Activated CD4-positive, alpha-beta T cell treated with anti-CD3 and anti-CD28 coated beads for 24 hours (primary cell): ENCODE measurements at regions not wholly inside any gene's neighbourhood (a gene's known extent, or its start where the extent isn't known, plus 50 kb on each side); places are given as distances from the start of the nearest gene placed in this dataset.

Experiments
- DNase-seq, 2 donors: peaks; one replicate each; pipeline ENCODE4 v3.0.0-alpha.2; 2020; ENCODE audit warnings: low read depth in 2 of 2

DNA sequence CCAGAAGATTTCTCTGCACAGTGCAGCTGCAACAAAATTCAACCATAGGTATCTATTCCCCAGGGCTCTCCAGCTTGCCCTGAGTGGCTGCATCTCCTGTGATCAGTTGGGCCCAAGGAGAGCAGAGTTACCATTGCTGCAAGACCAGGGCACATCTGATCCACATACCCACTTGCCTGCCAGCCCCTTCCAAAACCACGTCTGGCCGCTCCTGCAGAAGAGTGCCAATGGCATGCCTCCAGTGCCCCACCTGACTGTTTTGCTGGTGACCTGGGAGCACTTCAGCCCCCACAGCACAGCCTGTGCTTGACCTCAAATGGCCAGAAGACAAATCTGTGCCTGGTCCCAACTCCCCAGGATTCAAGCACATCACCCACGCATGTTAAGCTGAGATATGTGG, 526.1 kb upstream of the GBE1 start:
- DNase-seq, result no peak

GRCh38 chr3:82281205-82281604, 519.8 kb upstream of the GBE1 start:
- no peak for DNase-seq

GRCh38 chr3:82276992-82277391, 515.5 kb upstream of the GBE1 start:
- no peak for DNase-seq

DNA sequence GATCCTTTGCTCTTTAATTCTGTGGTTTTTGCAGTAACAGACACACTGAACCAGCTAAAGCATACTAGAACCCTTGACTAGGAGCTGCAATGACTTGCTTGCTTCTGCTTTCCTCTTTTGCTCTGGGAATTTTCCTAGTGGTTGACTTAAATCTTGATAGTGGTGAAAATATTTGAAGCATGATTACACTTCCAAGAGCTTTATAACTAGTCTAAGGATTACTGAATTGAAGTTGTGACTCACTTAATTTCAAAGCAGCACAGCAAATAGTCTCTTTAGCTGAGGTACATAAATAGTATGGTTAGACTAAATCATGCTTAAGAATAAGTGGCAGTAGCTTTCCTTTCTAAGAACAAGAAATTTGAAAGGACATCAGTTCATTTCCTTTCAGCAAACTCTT, 513.5 kb upstream of the GBE1 start:
- no peak for DNase-seq

GRCh38 chr3:82265747-82266146, 504.3 kb upstream of the GBE1 start:
- no peak for DNase-seq

DNA sequence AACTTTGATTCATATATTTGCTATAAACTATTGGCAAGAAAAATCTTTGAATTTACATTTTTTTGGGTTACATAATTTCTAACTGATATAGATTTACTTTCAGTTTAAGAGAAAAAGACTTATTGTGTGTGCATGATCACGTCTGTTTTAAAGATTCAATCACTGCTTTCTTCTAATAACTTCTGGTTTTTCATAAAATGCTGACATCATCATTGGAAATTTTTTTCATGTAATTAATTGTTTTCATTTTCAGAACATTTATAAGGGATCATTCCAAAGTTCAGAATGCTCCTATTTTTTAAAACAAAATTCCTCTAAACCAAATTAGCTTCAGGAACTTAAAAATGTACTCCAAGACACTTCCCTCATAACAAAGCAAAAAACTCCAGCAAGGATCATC, 500.7 kb upstream of the GBE1 start:
- no peak for DNase-seq

DNA sequence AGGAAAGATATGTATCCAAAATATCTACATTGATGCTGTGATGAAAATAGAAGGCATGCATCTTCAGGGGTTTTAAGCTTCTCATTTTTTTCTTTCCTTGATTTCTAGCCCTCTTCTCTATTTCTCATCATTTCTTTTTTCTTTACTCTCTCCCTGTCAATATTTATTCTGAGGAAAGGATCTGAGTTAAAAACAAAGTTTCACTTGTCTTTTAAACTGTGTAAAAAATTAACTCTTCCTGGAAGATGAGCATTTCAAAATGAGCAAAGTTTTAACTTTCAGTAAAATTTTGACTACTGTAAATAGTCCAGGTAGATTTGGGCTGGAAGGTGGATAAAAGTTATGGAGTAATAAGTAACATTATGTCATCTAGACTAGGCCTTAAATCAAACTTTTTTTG, 500.2 kb upstream of the GBE1 start:
- DNase-seq, result no peak

GRCh38 chr3:82261013-82261412, 499.6 kb upstream of the GBE1 start:
- no peak for DNase-seq

DNA sequence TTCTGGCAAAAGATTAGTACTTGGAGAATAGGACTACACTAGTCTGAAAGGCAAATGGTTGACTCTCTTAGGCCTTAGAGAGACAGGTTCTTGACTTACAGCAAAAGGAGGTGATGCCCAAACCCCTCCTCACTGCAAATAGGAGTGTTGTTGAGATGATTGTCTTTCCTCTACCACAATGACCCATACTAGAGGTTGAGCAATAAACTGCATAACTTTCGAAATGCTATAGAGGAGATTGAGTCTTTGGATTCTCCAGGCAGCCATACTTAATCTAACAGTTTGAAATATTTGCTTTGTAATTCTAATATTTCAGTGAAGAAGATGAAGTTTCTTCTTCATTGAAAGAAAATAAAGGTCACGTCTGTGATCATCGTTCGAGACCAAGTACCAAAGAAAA, 498.5 kb upstream of the GBE1 start:
- DNase-seq, result no peak

GRCh38 chr3:82240322-82240721, 478.9 kb upstream of the GBE1 start:
- DNase-seq, result no peak

- no peak for DNase-seq
Observed at GRCh38 chr3:82236257-82236656, 474.8 kb upstream of the GBE1 start.

- DNase-seq, result no peak
Observed at GRCh38 chr3:82229397-82229796, 468.0 kb upstream of the GBE1 start.

- no peak for DNase-seq
Observed at GRCh38 chr3:82224661-82225060, 463.2 kb upstream of the GBE1 start.

DNA sequence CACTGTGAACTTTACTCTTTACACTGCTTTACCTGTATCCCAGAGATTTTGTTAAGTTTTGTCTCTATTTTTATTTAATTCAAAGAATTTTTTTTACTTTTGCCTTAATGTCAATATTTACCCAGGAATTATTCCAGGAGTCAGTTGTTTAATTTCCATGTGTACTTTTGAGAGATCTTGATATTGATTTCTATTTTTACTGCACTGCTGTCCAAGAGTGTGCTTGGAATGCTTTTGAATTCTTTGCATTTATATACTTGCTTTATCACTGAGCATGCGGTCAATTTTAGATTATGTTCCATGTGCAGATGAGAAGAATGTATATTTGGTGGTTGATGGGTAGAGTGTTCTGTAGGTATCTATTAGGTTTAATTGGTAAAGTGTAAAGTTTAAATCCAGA, 461.0 kb upstream of the GBE1 start:
- no peak for DNase-seq

DNA sequence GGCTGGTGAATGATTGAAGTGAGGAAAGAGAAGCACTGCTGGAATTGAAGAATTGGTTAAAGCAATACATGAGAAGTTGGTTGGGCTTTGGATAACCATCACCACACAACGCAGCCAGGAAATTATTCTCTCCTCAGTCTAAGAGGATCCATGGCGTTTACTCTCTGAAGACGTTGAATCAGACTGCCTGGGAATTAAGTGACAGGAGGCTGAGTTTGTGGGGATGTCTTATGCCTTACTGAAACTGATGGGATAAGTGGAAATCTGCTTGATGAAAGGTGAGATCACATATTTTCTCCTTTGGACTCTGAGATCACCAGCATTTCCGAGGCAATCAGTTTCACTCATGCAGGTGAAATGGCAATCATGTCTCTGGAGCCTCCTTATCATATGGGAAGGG, 456.1 kb upstream of the GBE1 start:
- no peak for DNase-seq

GRCh38 chr3:82208002-82208710, 446.7 kb upstream of the GBE1 start:
- no peak for DNase-seq

- DNase-seq, result no peak
Observed at GRCh38 chr3:82202269-82202668, 440.8 kb upstream of the GBE1 start.

GRCh38 chr3:82201316-82201715, 439.9 kb upstream of the GBE1 start:
- DNase-seq, result no peak

GRCh38 chr3:82198009-82198408, 436.6 kb upstream of the GBE1 start:
- DNase-seq, result no peak

DNA sequence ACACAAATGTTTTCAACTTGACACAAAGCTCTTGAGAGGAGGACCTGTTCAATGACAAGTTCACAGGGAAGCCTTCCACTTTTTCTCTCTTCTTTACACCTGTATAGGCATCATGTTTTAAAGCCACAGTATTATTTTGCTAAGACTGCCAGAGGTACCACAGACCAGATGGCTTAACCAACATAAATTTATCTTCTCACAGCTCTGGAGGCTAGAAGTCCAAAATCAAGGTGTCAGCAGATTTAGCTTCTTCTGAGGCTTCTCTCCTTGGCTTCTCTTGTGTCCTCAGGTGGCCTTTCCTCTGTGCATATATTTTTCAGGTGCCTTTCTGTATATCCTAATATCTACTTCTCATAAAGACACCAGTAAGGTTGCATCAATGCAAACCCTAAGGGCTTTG, 435.2 kb upstream of the GBE1 start:
- DNase-seq, result no peak

DNA sequence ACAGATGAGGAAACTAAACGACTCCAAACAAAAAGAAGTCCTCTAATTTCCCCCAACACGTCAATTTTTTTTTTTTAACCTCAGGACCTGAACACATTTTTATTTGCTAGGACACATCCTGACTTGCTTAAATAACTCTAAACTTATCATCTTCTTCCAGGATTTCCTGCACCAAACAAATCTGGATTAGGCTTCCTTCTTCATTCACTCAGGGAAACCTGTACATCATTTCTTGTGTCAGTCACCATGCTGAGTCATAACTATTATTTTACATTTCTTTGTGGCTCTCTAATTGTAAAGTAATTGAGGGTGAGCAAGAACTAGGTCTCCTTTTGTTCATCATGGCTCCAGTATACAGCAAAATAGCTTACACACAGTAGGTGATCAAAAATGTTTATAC, 433.4 kb upstream of the GBE1 start:
- DNase-seq, result no peak

- no peak for DNase-seq
Observed at GRCh38 chr3:82186017-82186416, 424.6 kb upstream of the GBE1 start.

DNA sequence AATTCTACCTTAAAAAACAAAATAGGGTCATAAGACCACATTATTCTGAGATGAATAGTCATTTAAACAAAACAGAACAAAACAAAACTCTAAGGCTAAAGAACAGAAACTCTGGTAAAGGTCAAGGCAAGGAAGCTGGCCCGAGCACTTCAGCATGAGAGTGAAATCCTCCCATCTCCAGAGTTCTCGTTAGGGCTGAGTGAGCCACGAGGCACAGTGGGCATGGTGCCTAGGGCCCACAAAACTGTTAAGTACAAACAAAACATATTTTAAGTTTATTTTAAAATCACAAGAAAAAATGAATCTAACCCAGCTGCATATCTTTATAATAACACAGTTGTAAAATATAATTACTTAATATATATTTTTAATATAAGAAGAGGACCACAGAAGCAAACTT, 417.8 kb upstream of the GBE1 start:
- DNase-seq, result no peak

DNA sequence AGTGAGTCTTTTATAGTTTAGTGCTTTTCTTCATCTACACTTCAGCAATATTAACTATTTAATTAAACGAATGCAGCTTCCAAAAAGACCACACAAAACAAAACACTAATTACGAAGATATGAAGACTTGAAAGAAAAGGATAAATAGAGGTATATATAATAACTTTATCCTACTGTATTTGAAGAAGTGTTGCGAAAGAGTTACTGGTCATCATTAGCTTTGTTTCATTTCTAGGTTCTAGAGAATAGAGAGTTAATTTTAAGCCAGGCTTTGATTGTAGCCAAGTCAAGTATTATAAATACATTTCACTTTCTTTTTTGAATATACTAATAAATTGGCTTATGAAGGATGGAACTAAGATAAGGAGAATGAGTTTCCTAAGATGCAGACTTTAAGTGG, 416.8 kb upstream of the GBE1 start:
- DNase-seq, result no peak
